ENCODE measurements at regions not wholly inside any gene's neighbourhood (a gene's known extent, or its start where the extent isn't known, plus 50 kb on each side); places are given as distances from the start of the nearest gene placed in this dataset.

GRCh38 chr4:148684638-148685037 lies 242.4 kb upstream of the NR3C2 start:
- no peak for TF ChIP-seq POLR2AphosphoS5 (IDR thresholded peaks at IDR 0.05; ENCODE audit: insufficient read depth in 1 of 2, low read depth in 1 of 2)
- TF ChIP-seq CTCF (IDR thresholded peaks at IDR 0.05): no peak
- TF ChIP-seq POLR2A (IDR thresholded peaks at IDR 0.05): no peak

All from vagina (tissue), 2 donors.